H1 (cell line): ENCODE measurements at regions not wholly inside any gene's neighbourhood (a gene's known extent, or its start where the extent isn't known, plus 50 kb on each side); places are given as distances from the start of the nearest gene placed in this dataset.

ENCODE experiments used
- CEBPB ChIP-seq: IDR thresholded peaks from 2 replicates; pipeline ENCODE4 v1.6.1; 2012; ENCODE audit warnings: low read depth, low read length
- EP300 ChIP-seq, 2 experiments: IDR thresholded peaks; 1 replicate in 1 of 2; 2 replicates in 1 of 2; pipeline ENCODE4 v1.6.1; 2011 to 2012; ENCODE audit warnings: low read depth in 2 of 2, low read length in 2 of 2, mild to moderate bottlenecking in 2 of 2, borderline replicate concordance in 1 of 2, inconsistent platforms in 1 of 2, moderate library complexity in 1 of 2
- MAFK ChIP-seq: IDR thresholded peaks from 2 replicates; pipeline ENCODE4 v1.6.1; 2012; ENCODE audit warnings: low read depth, mild to moderate bottlenecking, improper control_type of control experiment, low read length
- NRF1 ChIP-seq: IDR thresholded peaks from 2 replicates; pipeline ENCODE4 v1.6.1; 2011; ENCODE audit warnings: mild to moderate bottlenecking, low read depth, low read length, improper control_type of control experiment
- POLR2A ChIP-seq, 2 experiments: IDR thresholded peaks; 1 replicate in 1 of 2; 2 replicates in 1 of 2; pipeline ENCODE4 v1.6.1; 2011; ENCODE audit warnings: low read depth in 2 of 2, low read length in 2 of 2, mild to moderate bottlenecking in 2 of 2; ENCODE audit errors: control extremely low read depth in 1 of 2
- RAD21 ChIP-seq, 2 experiments: IDR thresholded peaks in 1 of 2; conservative IDR thresholded peaks in 1 of 2; 2 replicates each; pipeline ENCODE4 v1.6.1; 2011; ENCODE audit warnings: low read depth in 2 of 2, low read length in 2 of 2, improper control_type of control experiment in 1 of 2, inconsistent platforms in 1 of 2, mild to moderate bottlenecking in 1 of 2, moderate library complexity in 1 of 2
- SRF ChIP-seq: IDR thresholded peaks from 2 replicates; pipeline ENCODE4 v1.6.1; 2011; ENCODE audit warnings: mild to moderate bottlenecking, low read depth, low read length, moderate library complexity
- TF ChIP-seq, protein P1 (sequence below), 3 experiments: IDR thresholded peaks; 1 replicate in 2 of 3; 2 replicates in 1 of 3; pipeline versions ENCODE4 v1.5.1 to v1.6.1; 2011; ENCODE audit warnings: low read length in 3 of 3, mild to moderate bottlenecking in 3 of 3, inconsistent platforms in 2 of 3, low read depth in 1 of 3, moderate library complexity in 1 of 3; ENCODE audit not compliant: insufficient read depth in 1 of 3; ENCODE audit errors: control extremely low read depth in 1 of 3

DNA sequence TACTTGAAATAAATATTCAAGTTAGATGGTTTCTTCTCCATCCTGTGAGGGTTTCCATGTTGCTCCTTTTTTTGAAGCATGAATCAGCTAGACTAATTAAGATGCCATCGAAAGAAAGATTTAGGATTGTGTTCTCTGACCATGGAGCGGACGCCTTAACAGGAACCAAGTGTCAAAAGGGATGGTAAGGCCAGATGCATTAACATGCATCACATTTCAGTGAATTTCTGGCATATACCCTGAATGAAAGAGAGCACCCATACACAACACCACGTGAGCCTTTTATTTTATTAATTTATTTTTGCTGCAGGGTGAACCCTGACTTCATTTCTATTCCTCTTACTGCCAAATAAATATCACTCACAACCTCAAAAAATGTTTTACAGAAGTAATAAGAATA is 1045.3 kb upstream of the ARRDC3 start:
- TF ChIP-seq, protein P1, sequence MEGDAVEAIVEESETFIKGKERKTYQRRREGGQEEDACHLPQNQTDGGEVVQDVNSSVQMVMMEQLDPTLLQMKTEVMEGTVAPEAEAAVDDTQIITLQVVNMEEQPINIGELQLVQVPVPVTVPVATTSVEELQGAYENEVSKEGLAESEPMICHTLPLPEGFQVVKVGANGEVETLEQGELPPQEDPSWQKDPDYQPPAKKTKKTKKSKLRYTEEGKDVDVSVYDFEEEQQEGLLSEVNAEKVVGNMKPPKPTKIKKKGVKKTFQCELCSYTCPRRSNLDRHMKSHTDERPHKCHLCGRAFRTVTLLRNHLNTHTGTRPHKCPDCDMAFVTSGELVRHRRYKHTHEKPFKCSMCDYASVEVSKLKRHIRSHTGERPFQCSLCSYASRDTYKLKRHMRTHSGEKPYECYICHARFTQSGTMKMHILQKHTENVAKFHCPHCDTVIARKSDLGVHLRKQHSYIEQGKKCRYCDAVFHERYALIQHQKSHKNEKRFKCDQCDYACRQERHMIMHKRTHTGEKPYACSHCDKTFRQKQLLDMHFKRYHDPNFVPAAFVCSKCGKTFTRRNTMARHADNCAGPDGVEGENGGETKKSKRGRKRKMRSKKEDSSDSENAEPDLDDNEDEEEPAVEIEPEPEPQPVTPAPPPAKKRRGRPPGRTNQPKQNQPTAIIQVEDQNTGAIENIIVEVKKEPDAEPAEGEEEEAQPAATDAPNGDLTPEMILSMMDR (IDR thresholded peaks at IDR 0.05; ENCODE audit: control extremely low read depth in 1 of 3, insufficient read depth in 1 of 3, low read depth in 1 of 3, low read length in 3 of 3), result no peak
- TF ChIP-seq POLR2A (IDR thresholded peaks at IDR 0.05; ENCODE audit: control extremely low read depth in 1 of 2, low read depth in 2 of 2, low read length in 2 of 2) (no peak), EP300 (IDR thresholded peaks at IDR 0.05; ENCODE audit: borderline replicate concordance in 1 of 2, low read depth in 2 of 2, low read length in 2 of 2) (no peak), NRF1 (no peak), SRF (no peak), CEBPB (no peak), RAD21 (IDR thresholded peaks at IDR 0.05 in 1 of 2, conservative IDR thresholded peaks at IDR 0.05 in 1 of 2; ENCODE audit: low read depth in 2 of 2, low read length in 2 of 2) (no peak), MAFK (no peak)
